NCI-H187 treated with DMSO at 0.1 percent for 48 hours (cell line): ENCODE measurements at regions not wholly inside any gene's neighbourhood (a gene's known extent, or its start where the extent isn't known, plus 50 kb on each side); places are given as distances from the start of the nearest gene placed in this dataset.

Source experiments
- DNase-seq: peaks from one replicate; lab custom pipeline; 2025; lab: John Stamatoyannopoulos, UW

- DNase-seq = no peak
These were observed 352.0 kb downstream of the BTG1 start for GRCh38 chr12:91793676-91794075.

- DNase-seq = no peak
These were observed 353.0 kb downstream of the BTG1 start for GRCh38 chr12:91792597-91792996.

- no peak for DNase-seq
These were observed 359.0 kb downstream of the BTG1 start for GRCh38 chr12:91786499-91787272.

GRCh38 chr12:91785655-91786498 is 359.8 kb downstream of the BTG1 start:
- no peak for DNase-seq

- DNase-seq = no peak
These were observed 364.5 kb downstream of the BTG1 start for GRCh38 chr12:91781114-91781513.

GRCh38 chr12:91778938-91779400 is 366.7 kb downstream of the BTG1 start:
- DNase-seq = no peak

GRCh38 chr12:91778091-91778832 is 367.4 kb downstream of the BTG1 start:
- no peak for DNase-seq

GRCh38 chr12:91777268-91777992 is 368.2 kb downstream of the BTG1 start:
- no peak for DNase-seq

GRCh38 chr12:91774434-91774921 is 371.2 kb downstream of the BTG1 start:
- no peak for DNase-seq

GRCh38 chr12:91773749-91774429 is 371.8 kb downstream of the BTG1 start:
- no peak for DNase-seq

- DNase-seq = no peak
These were observed 373.2 kb downstream of the BTG1 start for GRCh38 chr12:91772411-91772810.

GRCh38 chr12:91769736-91770135 is 375.9 kb downstream of the BTG1 start:
- no peak for DNase-seq

- no peak for DNase-seq
These were observed 378.4 kb downstream of the BTG1 start for GRCh38 chr12:91767237-91767636.

- no peak for DNase-seq
These were observed 379.2 kb downstream of the BTG1 start for GRCh38 chr12:91766454-91766853.

- DNase-seq = no peak
These were observed 381.8 kb downstream of the BTG1 start for GRCh38 chr12:91763654-91764370.

GRCh38 chr12:91753649-91754048 is 392.0 kb downstream of the BTG1 start:
- no peak for DNase-seq

GRCh38 chr12:91746976-91747375 is 398.7 kb downstream of the BTG1 start:
- DNase-seq = no peak

- no peak for DNase-seq
These were observed 401.0 kb downstream of the BTG1 start for GRCh38 chr12:91744597-91744996.

- no peak for DNase-seq
These were observed 401.8 kb downstream of the BTG1 start for GRCh38 chr12:91743704-91744321.

- no peak for DNase-seq
These were observed 402.4 kb downstream of the BTG1 start for GRCh38 chr12:91743280-91743679.
